AG08395 (cell line): ENCODE measurements at regions not wholly inside any gene's neighbourhood (a gene's known extent, or its start where the extent isn't known, plus 50 kb on each side); places are given as distances from the start of the nearest gene placed in this dataset.

ENCODE experiments used
- DNase-seq: peaks from one replicate; pipeline ENCODE4 v3.0.0; 2012; ENCODE audit warnings: mixed read lengths, low spot score

DNA sequence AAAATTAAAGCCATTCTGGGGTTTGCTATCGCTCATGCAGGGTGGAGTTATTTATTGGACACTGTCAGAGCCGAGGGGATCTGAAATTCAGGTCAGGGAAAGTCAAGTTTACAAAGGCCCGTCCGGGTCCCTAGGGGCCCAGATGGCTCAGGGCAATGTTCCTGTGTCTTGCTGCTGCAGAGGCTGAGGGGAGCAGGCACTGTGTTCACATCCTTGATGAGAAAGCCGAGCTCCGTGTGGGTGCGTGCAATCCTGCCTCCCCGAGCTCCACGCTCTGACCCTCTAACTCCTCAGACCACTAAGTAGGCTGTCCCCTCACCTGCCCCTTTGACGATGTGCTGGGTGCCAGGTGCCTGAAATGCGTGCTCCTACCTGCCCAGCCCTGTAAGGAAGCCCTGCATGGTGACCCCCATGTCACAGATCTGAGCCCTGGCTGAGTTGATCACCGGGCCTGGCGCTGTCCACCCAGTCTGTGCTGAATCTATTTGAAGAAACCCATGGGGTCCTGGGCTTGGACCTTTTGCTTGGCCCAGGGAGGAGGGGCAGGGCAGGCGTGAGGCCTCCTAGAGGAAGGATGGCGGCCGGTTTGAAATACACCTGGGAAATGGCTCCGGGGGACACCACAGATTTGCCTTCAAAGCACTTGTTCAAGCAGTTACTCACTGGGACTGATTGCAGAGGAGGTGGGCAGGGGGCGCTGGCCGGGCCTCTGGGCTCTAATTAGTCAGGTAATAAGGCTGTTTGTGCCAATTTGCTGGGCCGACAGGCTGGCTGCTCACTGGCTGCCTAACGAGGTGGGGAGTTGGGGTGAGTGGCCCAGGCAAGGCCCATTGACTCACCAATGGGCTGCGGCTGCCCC is 204.3 kb downstream of the KIF26A start:
- no peak for DNase-seq

DNA sequence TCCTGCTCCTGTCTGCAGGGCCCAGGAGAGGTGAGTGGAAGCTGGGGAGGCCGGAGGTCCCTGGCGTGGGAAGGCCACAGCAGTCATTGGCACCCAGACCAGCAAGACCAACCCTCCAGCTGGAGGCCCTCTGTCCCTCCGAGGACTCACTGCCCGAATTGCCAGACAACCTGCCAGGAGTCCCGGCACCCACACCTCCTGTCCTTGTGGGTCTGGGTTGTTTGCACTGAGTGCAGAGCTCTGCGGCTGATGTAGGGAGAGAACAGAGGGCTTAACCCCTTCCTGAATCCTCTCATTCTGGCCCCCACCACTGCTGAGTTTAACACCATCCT is 204.9 kb downstream of the KIF26A start:
- DNase-seq, result no peak

DNA sequence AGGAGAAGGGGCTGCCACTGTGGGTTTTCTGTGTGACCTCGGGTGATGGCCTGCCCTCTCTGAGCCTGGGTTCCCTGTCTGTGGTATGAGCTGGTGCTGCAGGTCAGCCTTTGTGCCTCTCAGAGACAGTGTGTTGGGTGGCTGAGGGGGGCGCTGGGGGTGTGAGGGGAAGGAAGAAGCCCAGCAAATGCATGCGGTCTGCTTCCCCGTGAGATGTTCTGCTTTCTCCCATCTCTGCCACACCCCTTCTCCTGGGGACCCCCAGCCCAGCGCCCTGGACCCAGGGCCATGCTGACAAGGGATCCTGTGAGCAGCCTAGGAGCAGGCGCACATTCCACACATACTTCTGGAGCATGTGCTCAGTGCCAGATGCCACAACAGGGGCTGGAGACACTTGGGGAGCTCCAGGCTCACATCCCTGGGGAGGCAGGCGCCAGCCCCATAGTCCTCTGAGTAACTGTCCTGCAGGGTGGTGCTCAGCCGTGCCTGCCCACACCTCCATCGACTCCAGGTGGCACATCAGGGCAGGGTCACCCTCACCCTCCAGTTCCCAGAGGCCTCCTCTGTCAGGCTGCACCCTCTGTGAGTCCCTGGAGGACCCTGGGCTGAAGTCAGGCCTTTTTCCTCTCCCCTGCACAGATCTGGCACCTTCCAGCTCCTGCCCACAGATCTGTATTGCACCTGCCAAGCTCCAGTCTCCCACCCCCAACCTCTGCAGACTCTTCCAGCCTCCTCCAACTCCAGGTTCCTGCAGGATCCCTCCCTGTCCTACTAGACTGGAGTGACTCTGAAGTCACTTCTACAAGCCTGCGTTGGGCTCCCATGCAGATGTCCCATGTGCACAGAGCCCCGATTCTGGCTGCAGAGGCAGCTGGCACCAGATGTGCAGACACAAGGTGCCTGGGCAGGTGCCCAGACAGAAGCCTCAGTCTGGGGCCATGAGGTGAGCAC is 205.6 kb downstream of the KIF26A start:
- DNase-seq, result no peak

DNA sequence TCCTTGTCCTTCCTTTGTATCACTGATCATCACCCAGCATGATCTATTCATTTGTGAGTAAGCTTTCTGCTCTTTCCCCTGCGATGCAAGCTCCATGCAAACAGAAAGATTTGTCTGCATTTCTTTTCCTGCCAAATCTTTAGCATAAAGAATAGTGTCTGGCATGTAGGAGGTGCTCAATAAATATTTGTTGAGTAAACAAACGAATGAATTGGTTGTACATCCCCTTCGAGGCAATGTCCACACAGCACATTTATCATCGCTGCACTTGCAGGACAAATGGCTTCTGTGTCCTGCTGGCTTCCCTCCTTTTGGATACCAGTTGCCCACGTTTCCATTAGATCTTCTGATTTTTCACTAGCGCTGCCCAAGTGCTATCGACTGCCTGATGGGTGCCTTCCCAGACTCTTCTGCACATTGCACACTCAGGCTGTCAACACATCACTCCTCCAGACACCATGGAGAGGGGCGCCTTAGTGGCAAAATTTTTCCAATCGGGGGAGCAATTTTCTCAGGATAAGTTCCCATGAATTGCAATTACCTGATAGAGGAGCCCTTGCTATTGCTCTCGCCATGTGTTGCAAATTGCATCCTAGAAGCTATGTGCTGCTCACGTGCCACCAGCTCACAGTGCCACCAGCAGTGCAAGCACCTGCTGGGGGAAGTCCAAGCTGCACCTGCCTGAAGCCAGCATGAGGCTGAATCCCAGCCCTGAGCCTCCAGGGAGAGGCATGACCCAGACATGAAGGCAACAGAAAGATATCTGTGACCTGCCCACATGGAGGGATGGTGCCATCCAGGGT is 206.6 kb downstream of the KIF26A start:
- no peak for DNase-seq

DNA sequence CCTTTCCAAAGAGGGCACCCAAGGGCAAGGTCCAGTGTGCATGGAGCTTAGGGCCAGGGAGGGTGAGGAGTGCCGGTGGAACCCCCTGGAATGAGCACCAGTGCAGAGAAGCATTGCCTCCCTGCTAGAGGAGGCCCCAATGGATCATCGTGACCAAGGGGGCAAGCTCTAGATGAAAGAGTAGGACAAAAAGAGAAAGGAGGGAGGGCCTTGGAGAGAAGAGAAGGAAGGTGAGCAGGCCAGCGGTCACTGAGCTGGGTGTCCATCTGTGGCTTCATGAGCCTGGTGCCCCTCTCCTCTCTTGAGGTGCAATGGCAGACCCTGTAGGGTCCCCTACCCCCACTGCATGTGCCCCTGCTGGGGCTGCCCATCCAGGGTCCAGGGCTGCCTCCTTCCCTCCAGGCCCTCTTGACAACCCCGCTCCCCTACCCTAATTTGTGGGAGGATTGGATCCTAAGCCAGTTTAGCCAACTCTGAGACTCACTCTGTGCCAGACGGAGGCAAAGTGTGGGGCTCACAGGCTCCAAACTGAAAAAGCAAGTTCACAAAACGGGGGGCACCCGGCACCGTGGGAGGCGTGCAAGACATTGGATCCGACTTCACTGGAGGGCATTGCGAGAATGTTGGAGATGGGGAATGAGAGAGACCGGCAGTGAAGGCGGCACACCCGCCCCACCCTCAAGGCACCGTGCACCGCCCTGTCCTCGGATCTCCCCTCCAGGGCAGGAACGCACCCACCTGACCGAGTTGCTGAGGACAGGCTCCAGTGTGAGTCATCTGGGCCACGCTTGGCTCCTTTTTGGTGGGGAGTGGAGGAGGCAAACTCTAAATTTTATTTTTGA is 207.5 kb downstream of the KIF26A start:
- no peak for DNase-seq

DNA sequence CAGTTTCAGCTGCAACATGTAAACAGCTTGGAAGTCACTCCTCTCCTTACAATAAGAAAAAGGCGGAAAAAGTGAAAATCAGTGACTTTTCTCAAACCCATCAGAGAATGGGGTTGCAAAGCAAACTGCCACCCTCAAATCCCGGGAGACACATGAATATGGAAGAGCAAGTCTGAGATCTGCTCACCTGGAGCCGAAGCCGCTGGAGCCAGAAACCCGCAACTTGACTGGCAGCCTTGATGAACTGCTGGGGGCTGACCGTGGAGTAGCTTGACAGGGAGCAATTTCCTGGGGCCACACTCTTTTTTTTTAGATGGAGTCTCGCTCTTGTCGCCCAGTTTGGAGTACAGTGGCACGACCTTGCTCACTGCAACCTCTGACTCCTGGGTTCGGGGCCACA is 208.2 kb downstream of the KIF26A start:
- DNase-seq, result no peak

DNA sequence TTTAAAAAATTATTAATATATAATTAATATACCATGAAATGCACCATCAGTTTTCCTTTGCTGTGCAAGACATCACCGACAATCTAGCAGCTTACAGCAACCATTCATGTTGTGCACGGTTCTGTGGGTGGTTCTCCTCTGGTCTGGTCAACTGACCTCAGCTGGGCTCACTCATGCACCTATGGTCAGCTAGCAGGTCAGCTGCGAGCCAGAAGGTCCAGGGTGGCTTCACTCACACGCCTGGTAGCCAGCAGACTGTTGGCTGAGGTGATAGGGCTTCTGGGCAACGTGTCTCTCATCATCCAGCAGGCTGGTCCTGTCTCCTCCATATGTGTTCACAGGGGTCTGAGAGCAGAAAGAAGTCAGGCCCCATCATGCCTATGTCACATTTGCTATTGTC is 210.4 kb downstream of the KIF26A start:
- no peak for DNase-seq

DNA sequence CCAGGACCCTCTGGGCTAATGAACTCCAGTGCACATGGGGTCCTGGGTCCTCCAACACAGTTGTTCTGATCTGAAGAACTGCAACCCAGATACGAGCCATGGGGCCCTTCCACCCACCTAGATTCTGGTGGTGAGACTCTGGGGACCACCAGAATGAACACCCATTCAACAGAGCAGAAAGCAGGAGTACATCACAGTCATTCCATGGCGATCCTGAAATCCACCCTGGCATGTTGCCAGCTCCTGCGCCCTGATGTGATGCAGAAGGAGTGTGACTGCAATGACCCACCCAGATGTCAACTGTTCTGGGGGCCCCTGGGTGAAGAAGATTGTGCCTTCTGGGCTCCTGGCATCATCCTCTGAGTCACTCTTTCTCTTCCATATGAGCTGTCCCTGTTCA is 211.6 kb downstream of the KIF26A start:
- DNase-seq, result no peak

DNA sequence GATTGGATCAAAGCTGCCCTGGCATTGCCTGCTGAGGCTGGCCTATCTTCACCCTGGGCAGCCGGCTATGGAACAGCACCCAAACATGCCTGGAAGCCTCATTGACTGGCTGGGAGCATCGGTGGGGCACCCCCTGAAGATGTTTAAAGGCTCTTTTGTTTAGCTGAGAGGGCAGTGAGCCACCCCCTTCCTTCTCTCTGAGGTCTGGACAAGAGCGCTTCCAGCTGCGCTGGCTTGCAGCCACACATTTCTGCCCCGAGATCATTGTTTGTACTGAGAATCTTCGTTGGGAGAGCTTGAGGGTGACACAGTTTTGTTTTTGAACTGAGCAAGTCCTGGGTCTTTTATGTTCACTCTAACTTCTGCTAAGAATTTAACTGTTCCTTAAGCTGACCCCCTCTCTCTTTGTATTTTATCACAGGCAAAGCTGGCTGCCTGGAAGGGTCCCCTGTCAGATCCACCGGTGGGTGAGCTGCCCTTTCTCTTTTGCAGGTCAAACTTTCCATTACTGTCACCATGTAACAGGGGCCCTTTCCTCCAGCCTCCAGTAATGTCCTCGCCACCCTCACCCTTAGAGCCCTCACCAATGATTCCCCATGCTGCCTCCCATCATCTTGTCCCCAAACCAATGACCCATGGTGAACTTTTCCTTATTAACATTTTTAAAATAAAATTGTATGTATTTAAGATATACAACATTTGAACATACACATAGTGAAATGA is 212.2 kb downstream of the KIF26A start:
- DNase-seq, result no peak

DNA sequence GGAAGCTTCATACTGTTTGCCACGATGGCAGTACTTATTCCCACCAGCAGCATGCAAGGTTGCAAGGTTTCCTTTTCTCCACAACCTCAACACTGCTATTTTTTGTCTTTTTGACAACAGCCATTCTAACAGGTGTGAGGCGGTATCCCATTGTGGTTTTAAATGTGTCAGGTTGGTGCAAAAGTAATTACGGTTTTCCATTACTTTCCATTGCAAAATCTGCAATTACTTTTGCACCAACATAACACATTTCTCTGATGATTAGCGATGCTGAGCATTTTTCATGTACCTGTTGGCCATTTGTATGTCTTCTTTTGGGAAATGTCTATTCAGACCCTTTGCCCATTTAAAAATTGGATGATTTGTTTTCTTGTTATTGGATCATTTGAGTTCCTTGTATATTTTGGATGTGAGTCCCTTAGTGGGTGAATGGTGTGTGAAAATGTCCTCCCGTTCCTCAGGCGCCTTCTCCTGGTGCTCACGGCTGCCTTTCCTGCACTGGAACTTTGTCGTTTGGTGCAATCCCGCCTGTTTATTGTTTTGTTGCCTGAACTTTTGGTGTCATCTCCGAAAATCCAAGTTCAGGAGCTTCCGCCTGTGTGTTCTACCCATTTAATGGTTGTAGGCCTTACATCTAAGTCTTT is 213.6 kb downstream of the KIF26A start:
- DNase-seq, result no peak

DNA sequence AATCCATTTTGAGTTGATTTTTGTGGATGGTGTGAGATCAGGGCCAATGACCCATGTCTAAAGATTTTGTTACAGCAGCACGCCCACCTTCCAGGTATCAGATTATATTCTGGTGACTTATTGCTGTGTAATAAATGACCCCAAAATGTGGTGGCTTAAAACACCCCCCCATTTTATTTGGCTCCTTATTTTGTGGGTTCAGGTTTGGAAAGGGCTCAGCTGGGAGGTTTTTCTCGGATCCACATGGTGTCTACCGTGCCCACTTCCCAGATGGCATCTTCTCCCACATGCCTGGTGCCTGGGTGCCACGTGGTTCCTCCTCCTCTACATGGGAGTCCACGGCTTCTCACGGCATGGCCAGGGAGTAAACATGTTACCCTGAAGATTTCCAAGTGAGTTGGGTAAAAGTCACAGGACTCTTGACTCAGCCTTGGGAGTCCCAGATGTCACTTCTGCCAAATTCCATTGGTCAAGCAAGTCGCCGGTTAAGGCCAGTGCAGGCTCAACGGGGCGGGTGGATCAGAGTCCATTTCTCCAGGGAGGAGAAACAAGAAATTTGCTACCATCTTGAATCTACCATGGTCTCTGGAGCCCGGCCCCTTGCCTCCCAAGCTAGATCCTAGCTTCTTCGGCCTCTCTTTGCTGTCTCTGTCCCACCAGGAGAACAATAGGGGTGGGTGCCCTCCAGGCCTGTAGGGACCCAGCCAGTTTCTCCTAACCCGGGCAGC is 214.3 kb downstream of the KIF26A start:
- no peak for DNase-seq

DNA sequence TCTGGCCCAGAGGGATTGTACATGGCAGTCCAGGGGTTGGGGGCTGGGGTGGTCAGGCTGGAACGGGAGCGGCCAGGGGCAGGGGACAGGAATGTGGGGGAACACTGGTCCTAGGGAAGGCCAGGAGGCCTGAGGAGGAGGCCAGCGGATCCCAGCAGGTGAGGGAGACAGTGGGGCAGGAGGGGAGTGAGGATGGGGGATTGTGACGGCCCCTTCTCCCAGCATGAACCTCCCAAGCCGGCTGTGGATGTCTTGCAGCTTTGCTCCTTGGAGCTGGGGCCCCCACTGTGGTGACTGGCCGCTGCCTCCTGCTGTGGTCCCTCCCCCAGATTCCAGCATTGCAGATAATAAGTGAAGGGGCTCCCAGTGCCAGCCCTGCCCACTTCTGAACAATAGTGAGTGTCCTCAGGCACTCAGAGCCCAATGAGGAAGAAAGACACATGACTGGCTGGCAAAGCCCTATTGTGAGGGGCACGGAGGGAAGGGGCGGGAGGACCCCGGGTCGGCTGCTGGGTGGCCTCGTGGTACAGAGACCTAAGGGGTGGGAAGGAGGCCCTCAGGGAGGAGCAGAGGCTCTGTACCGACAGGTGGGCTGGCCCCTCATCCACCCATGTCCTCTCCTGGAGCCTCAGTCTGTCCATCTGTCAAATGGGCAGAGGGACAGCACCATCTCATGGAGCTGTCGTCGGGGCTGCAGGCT is 215.0 kb downstream of the KIF26A start:
- no peak for DNase-seq

DNA sequence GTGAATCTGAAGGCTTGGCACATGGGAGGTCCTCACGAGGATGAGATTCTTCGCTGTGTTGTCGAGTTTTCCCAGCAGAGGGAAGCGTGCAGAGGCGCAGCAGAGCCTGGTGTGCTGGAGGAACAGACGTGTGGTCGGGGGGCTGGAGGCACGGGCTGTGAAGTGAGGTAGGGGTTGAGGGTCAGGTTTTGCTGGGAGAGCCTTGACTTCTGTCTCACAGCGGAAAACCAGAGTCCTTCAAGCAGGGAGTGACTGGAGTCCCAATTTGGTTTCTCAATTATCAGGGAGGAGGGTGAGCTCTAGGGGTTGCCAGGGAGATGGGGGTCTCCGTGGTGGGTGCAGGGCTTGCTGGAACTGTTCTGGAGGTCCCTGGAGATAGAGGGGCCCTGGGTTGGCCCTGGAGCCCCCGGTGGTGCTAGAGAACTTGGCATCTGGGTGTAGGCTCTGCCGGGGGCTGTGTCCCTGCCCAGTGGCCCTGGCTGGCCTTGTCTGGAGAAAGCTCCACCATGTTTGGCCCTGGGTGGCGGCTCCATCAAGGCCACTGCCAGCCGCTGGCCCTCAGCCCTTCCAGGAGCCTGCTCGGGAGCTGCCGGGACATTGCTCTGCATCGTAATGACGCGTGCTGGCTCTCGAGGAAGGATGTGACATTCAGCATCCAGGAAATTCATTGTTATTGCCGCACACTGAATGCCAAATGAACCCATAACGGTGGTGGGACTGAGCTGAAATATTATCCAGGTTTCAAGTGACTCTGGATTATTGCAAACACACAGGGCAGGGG is 215.7 kb downstream of the KIF26A start:
- no peak for DNase-seq

DNA sequence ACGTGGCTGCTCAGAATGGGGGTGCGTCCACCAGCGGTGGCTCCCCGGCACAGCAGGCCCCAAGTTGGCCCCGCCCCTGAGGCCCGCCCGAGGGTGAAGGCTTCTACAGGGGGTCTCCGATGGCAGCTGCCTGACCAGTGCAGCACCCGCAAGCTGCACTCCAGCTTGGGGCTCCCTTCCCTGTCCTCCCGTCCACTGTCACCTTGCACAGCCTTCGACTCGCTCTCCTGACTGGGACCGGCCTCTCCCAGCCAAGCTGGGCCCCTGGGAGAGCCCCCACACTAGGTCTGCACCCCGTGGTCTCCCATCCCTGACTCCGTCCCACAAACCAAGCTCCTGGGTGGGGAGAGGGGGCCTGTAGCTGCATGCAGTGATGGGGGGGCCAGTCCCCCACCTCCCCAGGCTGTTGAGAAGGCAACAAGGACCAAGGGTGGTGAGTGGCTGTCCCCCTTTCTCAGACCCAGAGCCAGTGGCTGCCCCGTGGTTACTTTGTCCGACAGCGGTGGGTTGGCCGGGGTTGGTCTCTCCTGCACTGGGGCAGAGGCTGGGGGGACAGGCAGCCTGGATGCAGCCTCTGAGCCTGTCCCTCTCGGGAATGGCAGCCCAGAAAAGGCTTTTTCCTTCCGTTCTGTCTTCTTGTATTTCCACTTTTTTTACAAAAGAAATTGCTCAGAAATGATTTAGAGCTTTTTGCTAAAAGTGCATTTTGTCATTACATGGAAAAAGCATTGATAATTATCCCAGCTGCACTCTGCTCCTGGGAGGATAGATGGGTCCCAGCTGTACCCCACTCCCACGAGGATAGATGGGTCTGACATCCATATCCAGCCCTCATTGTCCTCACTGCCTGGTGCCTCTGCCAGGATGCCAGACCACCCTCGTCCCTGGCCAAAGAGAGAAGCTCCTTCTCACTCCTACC is 217.0 kb downstream of the KIF26A start:
- no peak for DNase-seq

DNA sequence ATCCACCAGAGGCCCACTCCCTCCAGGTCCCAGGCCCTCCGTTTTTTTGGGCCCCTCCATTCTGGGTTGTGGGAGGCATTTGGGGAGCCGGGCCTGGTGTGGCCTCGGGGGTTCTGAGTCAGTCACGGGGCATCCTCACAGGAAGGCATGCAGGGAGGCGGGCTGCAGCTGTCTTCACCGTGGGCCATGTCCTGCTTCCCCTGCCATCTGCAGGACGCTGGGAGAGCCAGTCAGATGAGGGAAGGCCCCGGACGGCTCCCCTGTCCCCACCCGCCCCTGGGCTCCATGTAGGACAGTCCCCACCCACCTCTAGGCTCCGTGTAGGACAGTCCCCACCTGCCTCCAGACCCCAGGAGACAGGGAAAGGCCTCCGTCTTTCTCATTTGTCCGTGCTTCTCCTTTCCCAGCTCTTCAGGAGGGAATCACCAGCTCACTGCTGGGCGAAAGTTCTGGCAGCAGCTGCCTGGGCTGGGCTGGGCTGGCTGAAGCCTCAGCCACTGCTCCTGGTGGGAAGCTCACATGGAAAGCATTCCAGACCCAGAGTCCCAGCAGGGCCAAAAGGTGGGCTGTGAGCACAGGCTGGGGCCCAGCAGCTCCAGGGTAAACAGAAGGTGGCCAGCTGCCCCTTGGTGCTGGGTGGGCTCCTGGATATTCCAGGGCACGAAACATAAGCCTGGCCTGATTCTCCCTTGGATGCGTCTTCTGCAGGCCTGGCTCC is 217.8 kb downstream of the KIF26A start:
- DNase-seq, result no peak
